Naive thymus-derived CD4-positive, alpha-beta T cell (primary cell): ENCODE measurements at regions not wholly inside any gene's neighbourhood (a gene's known extent, or its start where the extent isn't known, plus 50 kb on each side); places are given as distances from the start of the nearest gene placed in this dataset.

ENCODE experiments used
- ATAC-seq: fragments of 150-1000 bp; cut with Tn5 transposase; 2 replicates; pipeline ENCODE4 v1.10.0; 2021; ENCODE audit warnings: mild to moderate bottlenecking, moderate library complexity
- CTCF ChIA-PET: fragments of 350-600 bp; sonication (Branson Sonifier 250); formaldehyde crosslinking; loops from one replicate; lab custom pipeline; 2021; ENCODE audit warnings: antibody characterized with exemption; lab: Charles Lee
- POLR2A ChIA-PET: fragments of 350-600 bp; sonication (Branson Sonifier 250); formaldehyde crosslinking; loops from one replicate; lab custom pipeline; 2021; ENCODE audit warnings: antibody characterized with exemption, inconsistent platforms; lab: Charles Lee
- DNase-seq, 9 donors: peaks; one replicate each; pipeline versions ENCODE4 v3.0.0 to v3.0.0-alpha.2; 2020 to 2022; ENCODE audit warnings: mixed read lengths in 1 of 9
- H3K27ac ChIP-seq: one replicate; pipeline ENCODE4 v1.7.0; 2013; ENCODE audit warnings: mild to moderate bottlenecking, low read depth, low read length, moderate library complexity
- H3K27me3 ChIP-seq, 2 donors: one replicate each; pipeline ENCODE4 v1.7.0; 2013; ENCODE audit warnings: low read length in 2 of 2, mild to moderate bottlenecking in 2 of 2, moderate library complexity in 2 of 2; ENCODE audit not compliant: control insufficient read depth in 2 of 2, insufficient read depth in 2 of 2
- H3K36me3 ChIP-seq, 3 experiments: 1 replicate in 2 of 3; 2 replicates in 1 of 3; pipeline ENCODE4 v1.7.0; 2013; ENCODE audit warnings: low read length in 3 of 3, mild to moderate bottlenecking in 3 of 3, moderate library complexity in 1 of 3; ENCODE audit not compliant: insufficient read depth in 3 of 3, control insufficient read depth in 2 of 3
- H3K4me1 ChIP-seq, 2 donors: one replicate each; pipeline ENCODE4 v1.7.0; 2013; ENCODE audit warnings: low read length in 2 of 2, mild to moderate bottlenecking in 2 of 2, moderate library complexity in 1 of 2; ENCODE audit not compliant: control insufficient read depth in 2 of 2, insufficient read depth in 2 of 2
- H3K4me3 ChIP-seq: 2 replicates; pipeline ENCODE4 v1.7.0; 2013; ENCODE audit warnings: mild to moderate bottlenecking, low read length
- H3K9me3 ChIP-seq, 3 experiments: 1 replicate in 2 of 3; 2 replicates in 1 of 3; pipeline ENCODE4 v1.7.0; 2013; ENCODE audit warnings: low read length in 3 of 3; ENCODE audit not compliant: control insufficient read depth in 2 of 3
- H3K27ac Mint-ChIP-seq, 9 donors: one replicate each; pipeline ENCODE4 v1.8.0; 2020 to 2022; ENCODE audit warnings: mixed read lengths in 9 of 9, mild to moderate bottlenecking in 8 of 9, moderate library complexity in 5 of 9, inconsistent platforms in 2 of 9
- H3K27me3 Mint-ChIP-seq, 5 donors: one replicate each; pipeline ENCODE4 v1.8.0; 2021 to 2022; ENCODE audit warnings: mixed read lengths in 5 of 5, mild to moderate bottlenecking in 1 of 5
- H3K36me3 Mint-ChIP-seq, 5 donors: one replicate each; pipeline ENCODE4 v1.8.0; 2020 to 2022; ENCODE audit warnings: mixed read lengths in 5 of 5, mild to moderate bottlenecking in 3 of 5, inconsistent platforms in 1 of 5
- H3K4me1 Mint-ChIP-seq, 7 donors: one replicate each; pipeline ENCODE4 v1.8.0; 2020 to 2022; ENCODE audit warnings: mixed read lengths in 7 of 7, mild to moderate bottlenecking in 3 of 7, inconsistent platforms in 1 of 7
- H3K4me3 Mint-ChIP-seq, 10 donors: one replicate each; pipeline ENCODE4 v1.8.0; 2020 to 2022; ENCODE audit warnings: mild to moderate bottlenecking in 10 of 10, mixed read lengths in 10 of 10, moderate library complexity in 6 of 10, inconsistent platforms in 2 of 10
- H3K9me3 Mint-ChIP-seq, 11 donors: one replicate each; pipeline ENCODE4 v1.8.0; 2020 to 2022; ENCODE audit warnings: mixed read lengths in 11 of 11, mild to moderate bottlenecking in 4 of 11, inconsistent platforms in 1 of 11, moderate library complexity in 1 of 11
- intact Hi-C, 2 donors: fragments of 100-400 bp; cut with micrococcal nuclease; formaldehyde crosslinking; loops; one replicate each; pipeline ENCODE4 v1.15.1; 2023

DNA sequence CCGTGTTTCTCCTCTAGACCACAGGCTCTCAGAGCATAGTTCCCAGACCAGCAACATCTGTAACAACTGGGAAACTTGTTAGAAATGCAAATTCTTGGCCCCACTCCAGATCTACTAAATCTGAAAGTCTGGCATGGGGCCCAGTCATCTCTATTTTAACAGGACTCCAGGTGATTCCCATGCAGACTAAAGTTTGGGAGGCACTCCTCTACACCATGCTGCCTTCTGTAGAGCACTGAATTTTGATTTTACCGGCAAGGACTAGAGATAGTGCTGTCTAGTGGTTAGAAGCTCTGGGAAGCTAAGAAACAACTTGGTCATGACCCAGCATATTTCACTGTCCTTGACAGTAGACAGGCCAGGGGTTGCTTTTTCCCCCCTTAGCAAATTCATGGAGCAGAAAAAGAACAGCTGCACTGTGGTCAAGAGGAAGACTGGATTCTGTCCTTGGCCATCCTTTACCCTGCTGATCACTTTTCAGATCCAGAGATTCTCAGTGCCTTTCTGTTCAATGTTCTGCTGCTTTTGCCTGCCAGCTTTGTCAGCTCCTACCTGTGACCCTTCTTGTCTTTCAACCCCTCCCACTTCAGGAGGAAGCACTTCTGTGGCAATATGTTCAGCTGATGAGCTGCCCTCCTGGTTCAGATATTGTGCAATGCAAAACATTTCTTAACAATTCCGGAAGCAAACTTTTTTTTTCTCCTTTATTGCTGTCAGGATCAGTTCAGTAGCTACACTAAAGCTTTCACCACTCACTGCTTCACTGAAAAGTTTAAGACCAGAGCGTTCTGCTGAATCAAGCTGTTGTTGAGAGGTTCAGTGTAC lies 133.8 kb upstream of the NUDT4 start:
- Histone ChIP-seq H3K36me3 (no peaks in the 10 kb centered on the region), H3K4me1 (peaks cover 11 to 23% of the 10 kb centered on the region in 2 donors), H3K4me3 (no peak overlapping the region), H3K27me3 (no peaks in the 10 kb centered on the region), H3K27ac (peak overlapping the region; percentile 46), H3K9me3 (no peaks in the 10 kb centered on the region)
- H3K4me3 Mint-ChIP-seq = peak overlapping the region; percentile 12 to 79 (median 70)
- DNase-seq (peak in 6 of 9 donors; percentile 20 to 60 (median 40)), ATAC-seq (peak; percentile 68)
- peaks cover 0 to 15% (median 5%) of the 10 kb centered on the region in 11 donors for H3K9me3 Mint-ChIP-seq
- CTCF ChIA-PET = no interaction called here
- H3K27me3 Mint-ChIP-seq = no peaks in the 10 kb centered on the region
- peak overlapping the region in 8 of 9 donors; percentile 75 to 91 (median 88) for H3K27ac Mint-ChIP-seq
- peaks cover 27 to 65% (median 56%) of the 10 kb centered on the region in 7 donors for H3K4me1 Mint-ChIP-seq
- peaks cover 0 to 9% (median 0%) of the 10 kb centered on the region in 5 donors for H3K36me3 Mint-ChIP-seq
- intact Hi-C loops = no loop called here
- POLR2A ChIA-PET = interaction anchor here (0.8 to 1.8 kb wide), 4 partner anchors 59 to 196 kb away, joined by 3 to 5 read pairs (median 4); no protein-coding TSS in a partner anchor

DNA sequence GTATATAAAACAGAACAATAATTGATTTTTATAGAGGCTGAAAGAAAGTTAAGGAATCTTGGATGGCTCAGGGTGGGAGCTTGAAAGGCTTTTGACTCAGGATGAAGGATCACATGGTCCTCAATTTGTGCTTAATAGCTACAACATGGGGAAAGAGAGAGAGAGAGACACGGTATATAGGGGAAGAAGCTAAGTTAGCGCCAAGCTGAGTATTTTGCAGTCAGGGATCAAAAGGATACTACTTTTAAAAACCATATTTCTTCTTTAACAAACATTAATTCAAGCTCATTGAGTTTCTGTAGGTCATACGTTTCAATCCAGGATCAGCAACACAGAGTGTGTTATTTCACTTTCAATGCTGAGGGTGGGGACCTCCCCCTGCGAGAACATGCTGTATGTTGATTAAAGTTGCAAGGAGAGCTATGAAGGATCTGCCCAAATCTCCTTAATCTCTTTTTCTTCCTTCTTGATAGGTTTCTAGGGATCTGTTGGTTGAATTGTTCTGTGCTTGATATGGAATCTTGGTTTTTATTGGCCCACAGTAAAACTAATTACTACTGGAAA lies 133.1 kb upstream of the NUDT4 start:
- POLR2A ChIA-PET = interaction anchor here (0.8 to 1.8 kb wide), 4 partner anchors 59 to 195 kb away, joined by 3 to 5 read pairs (median 4); no protein-coding TSS in a partner anchor
- no peaks in the 10 kb centered on the region for H3K27me3 ChIP-seq
- CTCF ChIA-PET = interaction anchor here (1.4 kb wide), 1 partner anchor 136 kb away, joined by 4 read pairs; no protein-coding TSS in a partner anchor
- H3K27ac ChIP-seq = peak overlapping the region; percentile 46
- Mint-ChIP-seq H3K27ac (peak overlapping the region in 8 of 9 donors; percentile 75 to 91 (median 88)), H3K4me1 (peaks cover 27 to 72% (median 62%) of the 10 kb centered on the region in 7 donors), H3K9me3 (peaks cover 0 to 8% (median 3%) of the 10 kb centered on the region in 11 donors), H3K27me3 (no peaks in the 10 kb centered on the region), H3K36me3 (peaks cover 0 to 7% (median 0%) of the 10 kb centered on the region in 5 donors), H3K4me3 (peak overlapping the region in 9 of 10 donors; percentile 12 to 82 (median 73))
- H3K36me3 ChIP-seq = no peaks in the 10 kb centered on the region
- ATAC-seq = no peak
- H3K9me3 ChIP-seq = no peaks in the 10 kb centered on the region
- no peak overlapping the region for H3K4me3 ChIP-seq
- peak in 1 of 9 donors; percentile 10 for DNase-seq
- intact Hi-C loops = loop anchor here (1.0 to 5.0 kb wide), 6 partner anchors 62 to 963 kb away; partner anchors contain the start of genes EEA1 (in 1 of the 2) and NUDT4 (in 1 of the 2)
- peaks cover 11 to 23% of the 10 kb centered on the region in 2 donors for H3K4me1 ChIP-seq

DNA sequence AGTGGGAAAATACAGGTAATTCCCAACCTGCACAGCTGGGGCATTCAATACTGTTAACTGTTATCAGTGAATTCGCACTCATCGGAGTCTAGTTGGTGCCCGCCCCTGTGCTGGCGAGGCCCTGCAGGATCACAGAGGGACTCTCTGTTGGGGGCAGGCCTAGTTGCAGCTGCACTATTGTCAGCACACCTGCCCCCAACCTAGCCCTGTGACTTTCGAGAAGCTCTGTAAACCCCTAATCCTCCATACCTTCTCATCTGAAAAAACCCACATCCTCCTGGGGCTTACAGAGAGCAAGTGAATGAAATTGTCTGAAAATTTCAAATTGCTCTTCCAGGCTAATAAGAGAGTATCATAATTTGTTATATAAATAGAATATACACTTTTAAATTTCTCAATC lies 132.2 kb upstream of the NUDT4 start:
- Mint-ChIP-seq H3K4me1 (peaks cover 27 to 76% (median 66%) of the 10 kb centered on the region in 7 donors), H3K27me3 (no peaks in the 10 kb centered on the region), H3K4me3 (peak overlapping the region; percentile 2 to 82 (median 74)), H3K9me3 (peaks cover 0 to 1% (median 0%) of the 10 kb centered on the region in 11 donors), H3K27ac (peak overlapping the region; percentile 27 to 91 (median 86)), H3K36me3 (no peaks in the 10 kb centered on the region)
- Histone ChIP-seq H3K27me3 (no peaks in the 10 kb centered on the region), H3K4me3 (no peak overlapping the region), H3K27ac (no peak overlapping the region), H3K36me3 (no peaks in the 10 kb centered on the region), H3K9me3 (no peaks in the 10 kb centered on the region), H3K4me1 (peaks cover 11 to 23% of the 10 kb centered on the region in 2 donors)
- ChIA-PET CTCF (interaction anchor here (0.7 to 1.4 kb wide), 2 partner anchors 135 to 139 kb away, joined by 4 to 5 read pairs; no protein-coding TSS in a partner anchor), POLR2A (interaction anchor here (0.5 to 1.8 kb wide), 4 partner anchors 60 to 174 kb away, joined by 3 to 5 read pairs (median 3); no protein-coding TSS in a partner anchor)
- intact Hi-C loops = loop anchor here (1.0 to 5.0 kb wide), 6 partner anchors 63 to 962 kb away; partner anchors contain the start of genes EEA1 (in 1 of the 2) and NUDT4 (in 1 of the 2)
- peak; percentile 89 for ATAC-seq
- DNase-seq = peak in 8 of 9 donors; percentile 14 to 81 (median 59)

DNA sequence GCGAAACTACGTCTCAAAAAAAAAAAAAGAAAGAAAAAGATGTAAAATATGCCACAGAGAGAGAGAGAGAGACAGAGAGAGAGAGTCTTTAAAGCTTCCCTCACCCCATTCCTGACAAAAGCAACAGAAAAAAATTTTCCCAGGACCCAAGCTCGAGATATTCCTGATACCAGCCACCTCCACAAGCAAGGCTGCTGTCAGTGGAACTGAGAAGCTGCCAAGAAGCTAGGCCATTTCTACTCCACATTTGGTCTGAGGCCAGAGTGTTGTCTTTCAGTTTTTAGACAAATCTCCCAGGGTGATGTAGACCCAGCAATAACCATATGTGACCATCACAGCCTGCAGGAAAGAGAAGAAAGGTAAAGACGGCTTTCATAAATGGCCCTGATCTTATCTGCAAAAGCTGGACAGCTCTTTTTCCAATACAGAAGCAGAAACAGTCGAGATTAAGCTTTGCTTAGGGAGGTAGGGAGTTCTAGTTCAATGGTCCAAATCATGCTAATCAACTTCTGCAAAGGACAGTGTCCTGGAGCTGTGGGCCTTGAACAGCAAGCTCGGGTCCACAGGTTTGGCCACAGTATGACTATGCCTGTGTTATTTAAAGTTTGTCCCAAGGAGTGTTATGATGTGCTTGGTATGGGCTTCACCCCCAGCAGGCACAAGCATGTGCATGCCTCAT lies 130.3 kb upstream of the NUDT4 start:
- intact Hi-C loops = loop anchor here (5.0 kb wide), 4 partner anchors 65 to 960 kb away; partner anchors contain the start of gene EEA1 (in 1 of the 2)
- ChIA-PET CTCF (no interaction called here), POLR2A (no interaction called here)

DNA sequence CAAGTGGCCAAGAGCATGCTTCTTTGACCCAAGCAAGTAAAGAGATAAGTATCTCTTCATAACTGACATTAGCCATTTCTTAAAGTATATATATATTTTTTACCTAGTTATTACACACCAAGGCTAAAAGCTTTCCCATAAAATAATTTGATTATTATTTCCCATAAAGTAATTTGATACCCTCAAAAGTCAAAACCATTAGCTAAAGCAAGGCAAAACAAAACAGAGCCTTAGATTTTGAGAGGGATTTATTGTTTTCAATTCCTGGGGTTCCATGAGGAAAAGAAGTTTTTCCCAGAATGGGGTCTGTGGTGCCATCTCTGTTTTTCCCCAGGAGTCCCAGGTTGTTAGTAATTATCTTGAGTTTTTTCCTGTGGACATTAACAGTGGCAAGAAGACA lies 125.5 kb upstream of the NUDT4 start:
- Histone ChIP-seq H3K4me3 (no peak overlapping the region), H3K4me1 (no peaks in the 10 kb centered on the region), H3K9me3 (peaks cover 0 to 9% (median 7%) of the 10 kb centered on the region in 3 experiments), H3K27ac (no peak overlapping the region), H3K36me3 (no peaks in the 10 kb centered on the region), H3K27me3 (no peaks in the 10 kb centered on the region)
- Mint-ChIP-seq H3K27ac (no peak overlapping the region), H3K4me1 (peaks cover 0 to 28% (median 26%) of the 10 kb centered on the region in 7 donors), H3K36me3 (peaks cover 3 to 20% (median 5%) of the 10 kb centered on the region in 5 donors), H3K27me3 (no peaks in the 10 kb centered on the region), H3K9me3 (peaks cover 0 to 26% (median 11%) of the 10 kb centered on the region in 11 donors), H3K4me3 (no peak overlapping the region)
- CTCF ChIA-PET = no interaction called here
- ATAC-seq (no peak), DNase-seq (no peak)
- intact Hi-C loops = no loop called here
- POLR2A ChIA-PET = no interaction called here

More for the DNA sequence above, 130.3 kb upstream of the NUDT4 start:
- Histone ChIP-seq H3K36me3 (no peaks in the 10 kb centered on the region), H3K4me3 (no peak overlapping the region), H3K27ac (no peak overlapping the region), H3K27me3 (no peaks in the 10 kb centered on the region), H3K4me1 (peaks cover 11 to 23% of the 10 kb centered on the region in 2 donors), H3K9me3 (no peaks in the 10 kb centered on the region)
- Mint-ChIP-seq H3K27ac (peak overlapping the region in 4 of 9 donors; percentile 38 to 89 (median 67)), H3K4me1 (peaks cover 27 to 76% (median 65%) of the 10 kb centered on the region in 7 donors), H3K9me3 (peaks cover 0 to 1% (median 0%) of the 10 kb centered on the region in 11 donors), H3K36me3 (no peaks in the 10 kb centered on the region), H3K27me3 (no peaks in the 10 kb centered on the region), H3K4me3 (no peak overlapping the region)
- no peak for DNase-seq
- ATAC-seq = no peak

DNA sequence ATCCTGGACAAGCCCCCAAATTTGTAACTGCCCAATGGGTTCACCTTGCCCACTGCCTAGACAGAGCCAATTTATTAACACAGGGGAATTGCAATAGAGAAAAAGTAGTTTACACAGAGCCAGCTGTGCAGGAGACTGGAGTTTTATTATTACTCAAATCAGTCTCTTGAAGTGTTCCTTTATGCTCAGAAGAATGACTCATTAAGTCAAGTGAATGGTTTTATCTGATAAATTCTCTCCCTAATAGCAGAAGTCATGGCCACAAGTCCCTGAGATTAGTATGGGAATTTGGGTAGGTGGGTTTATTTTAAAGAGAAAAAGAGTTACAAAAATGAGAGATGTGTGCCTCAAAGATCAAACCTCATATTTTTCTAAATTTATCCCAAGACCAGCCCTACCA lies 122.8 kb upstream of the NUDT4 start:
- ATAC-seq = no peak
- intact Hi-C loops = no loop called here

More for the DNA sequence above, 122.8 kb upstream of the NUDT4 start:
- H3K9me3 Mint-ChIP-seq = peaks cover 0 to 26% (median 11%) of the 10 kb centered on the region in 11 donors
- no peak overlapping the region for H3K4me3 Mint-ChIP-seq
- DNase-seq = no peak
- Histone ChIP-seq H3K9me3 (peaks cover 0 to 9% (median 7%) of the 10 kb centered on the region in 3 experiments), H3K36me3 (no peaks in the 10 kb centered on the region), H3K4me1 (no peaks in the 10 kb centered on the region), H3K4me3 (no peak overlapping the region), H3K27ac (no peak overlapping the region), H3K27me3 (no peaks in the 10 kb centered on the region)
- CTCF ChIA-PET = no interaction called here
- peaks cover 0 to 4% (median under 1%) of the 10 kb centered on the region in 7 donors for H3K4me1 Mint-ChIP-seq
- H3K36me3 Mint-ChIP-seq = peaks cover 3 to 20% (median 5%) of the 10 kb centered on the region in 5 donors
- no peaks in the 10 kb centered on the region for H3K27me3 Mint-ChIP-seq
- no peak overlapping the region for H3K27ac Mint-ChIP-seq
- POLR2A ChIA-PET = no interaction called here
